HG03108 (cell line): ENCODE measurements at regions not wholly inside any gene's neighbourhood (a gene's known extent, or its start where the extent isn't known, plus 50 kb on each side); places are given as distances from the start of the nearest gene placed in this dataset.
"Not testable (repeated sequence)": the region's sequence is repeated elsewhere in the genome, so short reads cannot be mapped to it uniquely, and the experiment has no call there.

ENCODE experiments used
- ATAC-seq: cut with Tn5 transposase; IDR thresholded peaks from one replicate; pipeline ENCODE4 v1.9.1; 2021; ENCODE audit warnings: moderate library complexity; ENCODE audit not compliant: unreplicated experiment

DNA sequence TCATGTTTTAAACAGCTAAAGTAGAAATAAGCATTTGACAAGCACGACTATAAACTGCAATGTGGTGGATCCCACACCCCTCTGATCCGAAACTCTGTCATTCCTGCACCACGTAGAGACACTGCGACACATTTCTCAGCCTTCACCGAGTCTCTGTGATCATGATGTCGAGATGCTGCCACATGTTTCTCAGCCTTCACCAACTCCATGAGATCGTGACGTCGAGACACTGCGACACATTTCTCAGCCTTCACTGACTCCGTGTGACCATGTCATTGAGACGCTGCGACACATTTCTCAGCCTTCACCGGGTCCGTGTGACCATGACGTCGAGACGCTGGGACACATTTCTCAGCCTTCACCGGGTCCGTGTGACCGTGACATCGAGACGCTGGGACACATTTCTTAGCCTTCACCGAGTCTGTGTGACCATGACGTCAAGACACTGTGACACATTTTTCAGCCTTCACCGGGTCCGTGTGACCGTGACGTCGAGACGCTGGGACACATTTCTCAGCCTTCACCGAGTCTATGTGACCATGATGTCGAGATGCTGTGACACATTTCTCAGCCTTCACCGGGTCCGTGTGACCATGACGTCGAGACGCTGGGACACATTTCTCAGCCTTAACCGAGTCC lies 143.0 kb downstream of the TTLL2 start:
- ATAC-seq = no peak

DNA sequence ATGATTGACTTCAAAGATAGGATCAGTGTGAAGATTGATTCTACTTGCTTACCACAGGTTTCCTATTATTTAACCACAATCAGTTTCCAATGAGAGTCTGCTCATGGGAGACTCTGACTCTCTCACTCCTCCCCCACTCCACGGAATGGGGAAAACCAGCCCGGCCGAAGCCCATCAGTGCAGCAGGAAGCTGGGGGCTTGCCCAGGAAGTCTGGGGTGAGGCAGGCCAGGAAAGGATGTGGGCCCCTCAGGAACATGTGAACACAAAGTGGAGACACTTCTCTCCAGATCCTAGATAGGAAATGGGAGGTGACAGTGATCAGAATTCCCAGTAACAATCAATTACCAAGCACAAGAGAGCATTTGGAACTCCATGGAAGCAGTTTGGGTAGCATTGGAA lies 144.2 kb downstream of the TTLL2 start:
- no peak for ATAC-seq

DNA sequence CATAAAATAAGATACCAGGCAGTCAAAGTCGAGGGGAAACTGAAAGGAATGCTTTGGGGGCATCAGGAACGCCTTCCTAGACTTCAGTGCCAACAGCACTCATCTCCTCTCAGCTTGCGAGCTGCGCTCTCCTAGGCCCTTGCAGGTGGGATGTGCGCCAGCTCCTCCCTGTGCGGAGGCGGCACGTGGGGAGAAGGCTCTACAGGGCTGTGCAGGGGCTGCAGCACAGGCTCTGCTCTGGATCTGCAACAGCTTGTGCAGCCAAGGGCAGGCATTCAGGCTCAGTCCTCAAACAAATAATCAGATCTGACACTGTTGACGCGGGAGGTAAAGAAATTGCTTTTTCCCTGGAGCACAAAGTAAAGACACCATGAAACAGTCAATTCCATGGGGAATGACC lies 144.8 kb downstream of the TTLL2 start:
- no peak for ATAC-seq

DNA sequence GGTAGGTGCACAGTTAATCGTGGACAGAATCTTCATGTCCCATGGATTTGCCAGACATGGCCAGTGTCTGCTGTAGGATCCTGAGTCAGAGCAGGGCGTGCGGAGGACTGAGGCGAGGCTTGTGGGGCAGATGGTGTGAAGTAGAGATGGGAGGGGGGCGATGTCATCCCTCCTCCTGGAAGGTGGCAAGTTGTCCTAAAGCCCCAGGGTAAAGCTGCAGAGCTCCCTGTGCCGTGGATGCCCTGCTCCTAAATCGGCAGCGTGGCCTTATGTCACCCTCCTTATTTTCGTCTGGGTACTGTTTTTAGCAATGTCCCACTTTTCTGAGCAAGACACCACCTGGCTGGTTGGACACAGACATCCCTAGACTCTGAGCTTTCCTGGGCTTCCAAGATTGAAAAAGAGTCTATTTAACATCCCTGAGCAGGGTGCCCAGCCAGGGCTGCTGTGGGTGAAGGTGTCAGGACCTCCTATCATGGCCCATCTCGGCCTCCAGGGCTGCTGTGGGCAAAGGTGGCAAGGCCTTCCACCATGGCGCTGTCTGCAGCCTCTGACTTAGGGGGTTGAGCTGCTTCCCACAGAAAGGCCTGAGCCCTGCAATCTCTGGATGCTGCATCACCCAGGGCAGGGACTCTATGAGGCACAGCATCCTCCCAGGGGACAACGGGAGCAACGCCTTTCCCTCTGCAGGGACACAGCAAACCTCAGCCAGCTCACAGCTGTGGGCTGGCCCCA lies 145.4 kb downstream of the TTLL2 start:
- ATAC-seq = no peak

DNA sequence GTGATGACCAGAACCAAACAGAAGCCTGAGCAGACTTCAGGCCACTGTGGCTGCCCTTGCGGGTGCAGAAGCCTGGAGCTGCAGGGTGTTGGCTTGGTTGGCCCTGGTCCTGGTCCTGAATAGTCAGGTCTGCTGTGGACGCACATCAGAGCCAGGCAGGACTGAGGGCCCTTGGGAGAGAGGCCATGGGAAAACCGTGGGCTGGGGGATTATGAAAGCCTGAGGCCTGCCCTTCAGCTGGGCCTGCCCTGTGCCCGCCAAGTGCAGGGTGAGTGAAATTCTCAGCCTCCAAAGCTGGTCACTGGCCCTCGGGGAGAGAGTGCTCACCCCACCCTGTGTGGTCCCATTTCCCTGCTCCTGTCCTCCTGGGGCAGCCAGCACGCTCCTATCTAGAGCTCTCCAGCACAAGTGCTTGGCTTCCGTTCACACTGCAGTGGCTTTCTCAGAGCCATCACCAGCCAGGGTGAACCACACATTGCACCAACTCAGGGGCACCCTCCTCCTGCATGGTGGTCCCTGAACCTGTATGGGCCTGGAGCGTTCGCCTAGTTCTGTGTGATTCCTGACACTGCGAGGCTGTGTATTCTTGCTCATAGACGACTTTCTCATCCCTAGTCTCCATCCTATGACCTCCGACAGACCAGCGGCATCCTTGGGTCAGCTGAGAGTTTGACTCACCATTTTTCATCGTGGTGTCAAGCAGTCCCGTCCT lies 146.1 kb downstream of the TTLL2 start:
- no peak for ATAC-seq

DNA sequence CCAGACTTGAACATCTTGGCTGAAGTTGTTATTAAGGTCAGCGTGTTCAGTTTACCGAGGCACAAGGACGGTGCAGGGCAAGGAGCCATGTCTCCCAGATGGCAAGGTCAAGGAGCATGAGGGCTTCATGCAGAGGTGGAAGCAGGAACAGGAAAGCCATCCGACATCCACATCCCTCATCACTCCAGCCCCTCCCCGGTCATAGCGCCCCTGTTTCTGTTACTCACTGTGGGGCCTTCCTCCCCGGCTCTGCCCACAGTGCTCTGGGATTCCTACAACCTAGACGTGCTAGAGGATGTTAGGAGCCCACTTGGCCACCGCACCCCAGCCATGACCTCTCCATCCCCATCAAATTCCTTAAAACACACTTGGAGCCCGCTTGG lies 146.7 kb downstream of the TTLL2 start:
- ATAC-seq = no peak

DNA sequence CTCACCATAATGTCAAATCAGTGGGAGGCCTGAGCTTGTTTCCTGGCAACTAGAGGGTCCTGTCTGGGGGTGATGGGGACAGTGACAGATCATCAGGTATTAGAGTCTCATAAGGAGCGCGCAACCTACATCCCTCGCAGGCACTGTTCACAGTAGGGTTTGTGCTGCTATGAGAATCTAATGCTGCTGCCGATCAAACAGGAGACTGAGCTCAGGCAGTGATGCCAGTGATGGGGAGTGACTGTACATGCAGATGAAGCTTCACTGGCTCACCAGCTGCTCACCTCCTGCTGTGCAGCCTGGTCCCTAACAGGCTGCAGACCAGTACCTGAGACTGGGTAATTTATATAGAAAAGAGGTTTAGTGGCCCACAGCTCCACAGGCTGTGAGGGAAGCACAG lies 147.3 kb downstream of the TTLL2 start:
- no peak for ATAC-seq

DNA sequence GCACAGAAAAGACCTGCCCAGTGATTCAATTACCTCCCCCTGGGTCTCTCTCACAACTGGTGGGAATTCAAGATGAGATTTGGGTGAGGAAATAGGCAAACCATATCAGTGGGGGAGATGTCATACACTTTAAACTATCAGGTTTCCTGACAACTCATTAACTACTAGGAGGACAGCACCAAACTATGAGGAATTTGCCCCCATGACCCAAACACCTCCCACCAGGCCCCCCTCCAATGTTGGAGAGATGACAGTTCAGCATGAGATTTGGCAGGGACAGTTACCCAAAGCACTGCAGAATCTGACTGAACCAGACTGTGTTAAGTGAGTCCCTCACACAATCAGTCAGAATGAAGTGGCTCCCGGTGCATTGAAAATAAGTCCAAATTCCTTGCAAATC lies 148.0 kb downstream of the TTLL2 start:
- no peak for ATAC-seq

DNA sequence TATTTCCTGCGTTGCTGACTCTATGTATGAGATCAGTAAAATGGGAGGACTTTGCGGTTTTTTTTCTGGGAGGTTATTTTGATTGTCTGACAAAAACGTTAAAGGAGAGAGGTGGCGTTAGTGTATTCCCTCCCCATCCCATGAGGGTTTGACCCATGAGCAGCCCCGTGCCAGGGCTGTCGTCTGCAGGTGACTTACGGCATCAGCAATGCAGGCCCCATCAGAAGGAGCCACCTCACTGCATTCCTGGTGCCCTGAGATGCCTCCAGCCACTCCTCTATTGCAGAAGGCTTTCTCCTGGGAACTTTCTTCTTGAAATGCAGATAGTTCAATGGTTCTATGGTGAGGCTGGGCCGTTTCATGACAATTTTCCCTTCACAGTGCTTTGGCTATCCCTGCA lies 149.3 kb downstream of the TTLL2 start:
- no peak for ATAC-seq

DNA sequence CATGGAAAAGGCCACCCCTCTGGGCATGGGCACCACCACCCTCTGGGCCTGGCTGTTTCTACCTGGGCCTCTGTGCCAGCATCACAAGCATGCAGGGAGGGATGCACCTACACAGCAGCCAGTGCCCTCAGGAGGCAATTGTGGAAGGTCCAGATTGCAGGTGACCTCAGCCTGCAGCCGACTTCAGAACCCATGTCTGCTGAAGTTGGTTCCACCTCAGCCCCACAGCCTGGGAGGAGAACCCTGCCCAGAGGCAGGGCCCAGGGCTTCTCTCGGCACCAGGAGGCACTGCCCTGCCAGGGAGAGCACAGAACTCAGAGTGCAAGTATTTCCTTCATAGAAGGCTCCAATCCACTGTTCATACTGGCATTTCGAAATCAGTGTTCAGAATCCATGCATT lies 149.8 kb downstream of the TTLL2 start:
- ATAC-seq = no peak

DNA sequence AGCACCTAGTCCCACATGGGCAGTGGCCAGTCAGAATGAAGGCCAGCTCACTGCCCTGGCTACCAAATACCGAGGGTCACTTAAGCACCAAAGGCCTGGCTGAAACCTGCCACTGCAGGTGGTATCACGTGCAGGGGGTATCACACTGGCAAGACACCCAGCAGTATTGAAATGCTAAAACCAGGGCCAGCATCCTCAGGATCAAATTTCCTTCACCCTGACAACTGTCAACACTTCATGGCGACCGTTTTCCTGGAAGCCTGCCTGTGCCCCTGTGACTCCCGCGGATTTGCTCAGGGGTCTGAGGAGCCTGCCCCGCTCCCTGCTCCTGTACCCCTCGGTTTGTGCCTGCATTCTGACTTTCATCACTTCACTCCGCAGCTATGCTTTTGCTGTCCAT lies 151.1 kb downstream of the TTLL2 start:
- no peak for ATAC-seq

DNA sequence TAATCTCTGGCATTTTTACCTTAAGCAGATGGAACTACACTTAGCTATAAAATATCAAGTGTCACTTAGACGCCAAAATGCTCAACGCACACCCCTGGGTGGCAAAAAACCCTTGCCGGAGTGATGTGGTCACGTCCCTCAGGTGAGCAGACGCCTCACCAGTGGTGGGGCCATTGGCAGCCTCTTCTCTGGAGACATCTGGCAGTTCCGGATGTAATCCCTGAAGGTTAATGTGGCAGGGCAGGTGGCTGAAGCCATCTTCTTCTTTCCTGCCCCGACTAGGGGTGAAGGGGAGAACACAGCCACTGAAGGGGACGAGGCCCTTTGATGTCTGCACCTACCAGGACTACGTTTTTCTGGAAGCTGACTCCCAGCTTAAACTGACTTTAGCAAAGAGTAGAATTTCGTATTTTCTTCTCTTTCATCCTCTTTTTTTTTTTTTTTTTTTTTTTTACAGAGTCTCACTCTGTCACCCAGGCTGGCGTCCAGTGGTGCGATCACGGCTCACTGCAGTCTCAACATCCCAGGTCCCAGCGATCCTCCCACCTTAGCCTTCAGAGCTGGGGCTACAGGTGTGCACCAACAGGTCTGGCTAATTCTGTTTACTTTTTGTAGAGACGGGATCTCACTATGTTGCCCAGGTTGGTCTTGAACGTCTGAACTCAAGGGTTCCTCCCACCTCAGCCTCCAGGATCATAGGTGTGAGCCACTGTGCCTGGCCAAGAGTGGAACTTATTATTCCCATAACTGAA lies 152.1 kb downstream of the TTLL2 start:
- ATAC-seq = no peak

DNA sequence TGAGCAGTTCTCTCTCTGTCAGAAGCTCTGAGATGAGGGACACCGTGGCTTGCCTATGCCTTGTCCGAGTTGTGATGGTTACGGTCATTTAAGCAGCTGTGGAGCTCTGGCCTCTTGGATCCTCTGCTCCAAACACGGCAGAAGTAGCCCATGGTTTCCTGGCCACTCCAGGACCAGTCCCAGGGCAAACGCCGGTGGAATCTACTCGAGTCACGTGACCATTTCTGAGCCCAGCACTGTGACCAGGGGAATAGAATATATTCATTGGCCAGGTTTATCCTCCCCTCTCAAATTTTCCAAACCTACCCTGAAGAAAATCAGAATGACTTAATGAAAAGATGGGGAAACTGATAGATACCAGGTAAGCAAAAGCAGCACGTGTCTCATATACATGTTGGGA lies 152.8 kb downstream of the TTLL2 start:
- ATAC-seq = no peak

DNA sequence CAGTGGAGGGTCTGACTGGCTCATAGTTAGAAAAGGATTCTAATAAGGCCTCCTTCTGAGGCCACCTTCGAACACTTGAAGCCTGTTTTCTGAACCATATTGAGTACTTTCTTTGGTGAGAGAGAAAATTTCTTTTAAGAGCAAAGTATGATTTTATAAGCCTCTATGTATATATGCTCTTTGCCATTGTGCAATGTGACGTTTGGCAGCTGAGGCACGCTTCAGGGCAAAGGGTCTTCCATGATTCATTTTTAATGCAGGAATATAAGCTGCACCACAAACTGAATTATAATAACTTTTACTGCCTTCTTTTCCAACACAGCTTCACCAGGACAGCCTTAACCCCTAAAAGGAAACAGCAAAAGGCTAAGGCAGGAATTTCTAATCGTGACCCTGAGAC lies 154.4 kb downstream of the TTLL2 start:
- no peak for ATAC-seq

DNA sequence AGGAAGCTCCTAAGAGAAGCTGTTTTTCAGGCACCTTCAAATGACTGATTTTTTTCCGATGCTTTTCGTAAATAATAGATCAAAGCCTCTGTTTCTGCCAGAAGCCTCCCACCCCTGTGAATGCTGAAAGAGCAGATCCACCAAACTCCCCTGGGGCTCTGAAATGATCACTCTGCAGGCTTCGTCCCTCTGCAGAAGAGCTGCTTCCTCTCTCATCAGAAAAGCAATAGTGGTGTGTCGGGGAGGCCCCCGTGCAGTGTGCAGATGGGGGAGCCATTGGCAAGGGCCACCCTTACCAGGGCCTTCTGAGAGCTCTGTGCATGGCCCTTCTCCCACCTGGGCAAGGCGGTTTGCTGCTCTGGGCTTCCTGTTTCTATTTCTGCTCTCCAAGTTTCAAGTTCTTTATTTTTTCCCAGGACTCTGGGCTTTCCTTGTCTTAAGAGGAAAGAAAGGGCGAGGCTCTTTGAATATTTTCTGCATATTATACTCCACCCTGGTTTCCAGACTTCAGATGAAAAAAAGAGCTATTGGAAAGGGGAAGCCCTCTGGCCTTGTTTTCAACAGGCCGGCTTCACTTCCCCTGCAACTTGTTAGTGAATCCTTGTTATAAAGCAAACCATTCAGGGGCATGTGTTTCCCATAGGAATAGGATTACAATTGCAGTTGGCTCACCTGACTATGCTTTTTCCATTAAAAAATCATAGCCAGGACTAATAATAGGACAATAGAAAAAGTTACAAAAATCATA lies 155.2 kb downstream of the TTLL2 start:
- peak; percentile 59 for ATAC-seq

DNA sequence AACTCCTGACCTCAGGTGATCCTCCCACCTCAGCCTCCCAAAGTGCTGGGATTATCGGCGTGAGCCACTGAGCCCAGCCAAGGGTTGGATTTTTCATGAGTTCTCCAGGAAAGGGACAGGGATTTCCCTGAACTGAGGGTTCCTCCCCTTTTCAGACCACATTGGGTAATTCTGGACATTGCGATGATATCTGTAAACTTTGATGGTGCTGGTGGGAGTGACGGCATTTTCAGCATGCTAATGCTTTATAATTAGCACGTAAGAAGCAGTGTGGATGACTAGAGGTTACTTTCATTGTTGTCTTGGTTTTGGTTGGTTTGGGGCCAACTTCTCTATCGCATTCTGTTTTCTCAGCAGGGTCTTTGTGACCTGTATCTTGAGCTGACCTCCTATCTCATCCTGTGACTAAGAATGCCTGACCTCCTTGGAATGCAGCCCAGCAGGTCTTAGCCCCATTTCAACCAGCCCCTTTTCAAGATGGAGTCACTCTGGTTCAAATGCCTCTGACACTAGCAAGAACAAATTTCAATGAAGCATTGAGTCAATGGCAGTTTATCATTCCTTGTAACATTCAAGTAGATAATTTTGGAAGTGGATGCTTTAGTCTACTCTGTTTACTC lies 156.5 kb downstream of the TTLL2 start:
- no peak for ATAC-seq

DNA sequence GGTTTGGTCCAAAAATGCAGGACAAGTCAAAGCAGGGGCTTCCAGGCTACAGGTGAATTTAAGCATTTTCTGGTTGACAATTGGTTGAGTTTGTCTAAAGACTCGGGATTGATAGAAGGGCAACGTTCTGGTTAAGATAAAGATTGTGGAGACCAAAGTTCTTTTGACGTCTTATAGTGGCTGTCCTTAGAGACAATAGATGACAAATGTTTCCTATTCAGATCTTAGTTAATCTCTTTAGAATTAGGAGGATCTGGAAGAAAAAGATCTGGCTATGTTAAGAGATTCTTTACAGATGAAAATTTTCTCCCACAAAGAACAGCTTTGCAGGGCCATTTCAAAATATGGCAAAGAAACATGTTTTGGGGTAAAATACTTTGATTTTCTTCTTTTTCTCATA lies 157.9 kb downstream of the TTLL2 start:
- not testable (repeated sequence) for ATAC-seq

DNA sequence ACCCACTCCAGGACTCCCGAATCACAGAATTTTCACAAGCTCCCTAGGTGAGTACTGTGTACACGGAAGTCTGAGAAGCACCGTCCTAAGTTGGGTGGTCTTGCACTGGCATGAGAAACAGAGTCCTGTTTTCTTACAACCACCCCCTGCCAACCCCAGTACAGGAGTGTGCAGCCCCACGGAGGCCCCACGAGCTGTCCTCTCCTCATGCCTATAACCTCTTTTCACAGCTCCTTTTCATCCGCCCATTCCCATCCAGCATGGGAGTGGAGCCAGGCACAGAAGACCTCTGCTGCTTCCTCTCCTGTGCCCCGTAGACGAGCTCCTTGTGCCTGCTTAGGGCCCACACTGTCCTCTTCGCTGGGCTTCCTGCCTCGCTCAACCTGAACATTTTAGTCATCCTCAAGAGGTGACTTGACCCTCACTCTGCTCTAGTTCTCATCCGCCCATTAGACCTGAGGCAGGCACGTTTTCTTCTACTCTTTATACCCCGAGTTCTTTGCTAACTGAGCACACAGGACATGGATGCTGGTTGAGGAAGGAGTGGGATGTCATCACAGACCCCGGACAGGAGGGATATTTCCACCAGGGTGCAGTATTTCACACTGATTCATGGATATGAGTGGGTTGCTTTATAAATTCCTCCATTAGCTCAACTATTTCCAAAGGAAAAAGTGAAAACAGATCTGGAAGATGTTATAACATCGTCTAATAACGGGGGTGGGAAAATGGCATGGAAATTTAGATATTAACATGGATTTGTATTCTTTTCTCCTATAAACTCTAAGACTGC lies 160.5 kb downstream of the TTLL2 start:
- ATAC-seq = no peak

DNA sequence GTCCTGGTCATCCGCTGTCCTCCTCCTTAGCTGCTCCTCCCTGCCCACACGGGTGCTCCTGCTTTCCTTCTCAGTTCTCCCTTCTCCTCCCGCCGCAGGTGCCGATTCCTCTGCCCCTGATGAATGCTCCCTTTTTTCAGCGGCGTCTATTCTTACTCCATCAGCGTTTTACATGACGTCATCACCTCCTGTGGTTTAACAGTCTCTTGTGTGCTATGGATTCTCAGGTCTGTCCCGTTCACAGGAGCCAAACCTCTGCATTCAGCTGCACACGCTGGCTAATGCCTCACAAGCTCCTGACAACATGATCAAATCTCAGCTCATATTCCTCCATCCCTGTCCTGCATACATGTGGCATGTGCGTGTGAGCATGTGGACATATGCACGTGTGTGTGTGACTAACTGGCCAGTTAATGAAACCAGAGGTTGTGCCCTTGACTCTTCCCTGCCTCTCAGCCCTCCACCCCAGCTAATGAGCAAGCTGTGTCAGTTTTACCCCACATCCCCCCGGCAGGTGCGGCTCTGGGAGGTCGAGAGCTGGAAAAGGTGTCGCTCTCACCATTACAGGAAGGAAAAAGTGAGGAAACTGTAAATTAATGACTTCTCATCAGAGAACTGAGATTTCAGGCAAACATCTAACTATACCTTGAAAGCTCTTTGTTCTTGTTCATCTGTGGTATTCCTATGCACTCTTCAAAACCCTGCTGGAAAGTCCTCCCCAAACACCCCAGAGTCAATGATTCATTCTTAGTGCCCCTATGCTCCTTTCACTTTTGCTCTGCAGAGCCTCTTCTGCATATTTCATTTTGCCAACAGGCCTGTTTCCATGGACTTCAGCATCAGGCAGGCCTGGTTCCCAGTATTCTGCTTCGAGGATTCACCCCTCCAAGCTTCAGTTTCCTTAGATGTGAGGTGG lies 163.1 kb downstream of the TTLL2 start:
- ATAC-seq = no peak
